WTC11 (cell line): ENCODE measurements at regions not wholly inside any gene's neighbourhood (a gene's known extent, or its start where the extent isn't known, plus 50 kb on each side); places are given as distances from the start of the nearest gene placed in this dataset.

Experiments used
- ATAC-seq: fragments of 200-7000 bp; cut with Tn5 transposase; 2 replicates; pipeline ENCODE4 v1.10.0; 2021; ENCODE audit warnings: mild to moderate bottlenecking, moderate library complexity
- CTCF ChIA-PET: fragments of 300-600 bp; sonication (Branson Sonifier 250); formaldehyde crosslinking; loops from one replicate; lab custom pipeline; 2021; ENCODE audit warnings: antibody characterized with exemption; lab: Charles Lee
- POLR2A ChIA-PET: fragments of 350-600 bp; sonication (Branson Sonifier 250); formaldehyde crosslinking; loops from one replicate; lab custom pipeline; 2021; ENCODE audit warnings: antibody characterized with exemption; lab: Charles Lee
- DNase-seq: peaks from one replicate; pipeline ENCODE4 v3.0.0; 2021; ENCODE audit warnings: low spot score
- H3K27ac Mint-ChIP-seq: 2 replicates; pipeline ENCODE4 v1.8.0; 2021; ENCODE audit warnings: mixed read lengths
- H3K27me3 Mint-ChIP-seq: 2 replicates; pipeline ENCODE4 v1.8.0; 2021; ENCODE audit warnings: low read depth, mild to moderate bottlenecking, moderate library complexity, mixed read lengths
- H3K36me3 Mint-ChIP-seq: 2 replicates; pipeline ENCODE4 v1.8.0; 2021; ENCODE audit warnings: mixed read lengths
- H3K4me1 Mint-ChIP-seq: 2 replicates; pipeline ENCODE4 v1.8.0; 2022; ENCODE audit warnings: mixed read lengths
- H3K4me3 Mint-ChIP-seq: 2 replicates; pipeline ENCODE4 v1.8.0; 2021; ENCODE audit warnings: mild to moderate bottlenecking, moderate library complexity, mixed read lengths
- H3K9me3 Mint-ChIP-seq: 2 replicates; pipeline ENCODE4 v1.8.0; 2021; ENCODE audit warnings: mixed read lengths
- ATF3 ChIP-seq: sonication (generic); formaldehyde crosslinking; conservative IDR thresholded peaks from 2 replicates; pipeline ENCODE4 v1.8.1; 2022; ENCODE audit warnings: mild to moderate bottlenecking, missing genetic modification reagents
- CREM ChIP-seq: sonication (generic); formaldehyde crosslinking; IDR thresholded peaks from 2 replicates; pipeline ENCODE4 v1.8.1; 2022; ENCODE audit warnings: mild to moderate bottlenecking, missing genetic modification reagents, moderate library complexity
- CTCF ChIP-seq: fragments of 200-600 bp; IDR thresholded peaks from 2 replicates; pipeline ENCODE4 v1.8.0; 2022; ENCODE audit warnings: antibody characterized with exemption
- ELF4 ChIP-seq: sonication (generic); formaldehyde crosslinking; IDR thresholded peaks from 2 replicates; pipeline ENCODE4 v1.8.1; 2022; ENCODE audit warnings: low read depth, mild to moderate bottlenecking, moderate library complexity, missing genetic modification reagents
- GABPB1 ChIP-seq: sonication (generic); formaldehyde crosslinking; IDR thresholded peaks from 2 replicates; pipeline ENCODE4 v1.8.1; 2023; ENCODE audit warnings: mild to moderate bottlenecking, missing genetic modification reagents
- MAX ChIP-seq: sonication (generic); formaldehyde crosslinking; IDR thresholded peaks from 2 replicates; pipeline ENCODE4 v1.8.0; 2022; ENCODE audit warnings: mild to moderate bottlenecking, missing genetic modification reagents
- MYBL2 ChIP-seq: sonication (generic); formaldehyde crosslinking; IDR thresholded peaks from 2 replicates; pipeline ENCODE4 v1.8.1; 2023; ENCODE audit warnings: mild to moderate bottlenecking, moderate library complexity, missing genetic modification reagents
- NFE2L1 ChIP-seq: sonication (generic); formaldehyde crosslinking; IDR thresholded peaks from 2 replicates; pipeline ENCODE4 v1.8.1; 2023; ENCODE audit warnings: missing genetic modification reagents
- NR2C2 ChIP-seq: sonication (generic); formaldehyde crosslinking; IDR thresholded peaks from 2 replicates; pipeline ENCODE4 v1.8.0; 2022; ENCODE audit warnings: mild to moderate bottlenecking, missing genetic modification reagents
- PREB ChIP-seq: sonication (generic); formaldehyde crosslinking; IDR thresholded peaks from 2 replicates; pipeline ENCODE4 v1.8.1; 2022; ENCODE audit warnings: mild to moderate bottlenecking, missing genetic modification reagents, moderate library complexity, borderline replicate concordance
- RORB ChIP-seq: fragments of 250-450 bp; sonication (Bioruptor Pico); IDR thresholded peaks from 2 replicates; pipeline ENCODE4 v1.9.0; 2021; ENCODE audit warnings: mild to moderate bottlenecking
- USF1 ChIP-seq: sonication (generic); formaldehyde crosslinking; IDR thresholded peaks from 2 replicates; pipeline ENCODE4 v1.8.0; 2022; ENCODE audit warnings: mild to moderate bottlenecking, missing genetic modification reagents
- ZMAT4 ChIP-seq: fragments of 250-450 bp; sonication (Bioruptor Pico); IDR thresholded peaks from 2 replicates; pipeline ENCODE4 v1.9.0; 2021; ENCODE audit warnings: mild to moderate bottlenecking
- ZNF281 ChIP-seq: sonication (generic); formaldehyde crosslinking; IDR thresholded peaks from 2 replicates; pipeline ENCODE4 v1.8.0; 2023; ENCODE audit warnings: mild to moderate bottlenecking, missing genetic modification reagents
- TF ChIP-seq, protein P1 (sequence below): fragments of 250-450 bp; sonication (Bioruptor Pico); IDR thresholded peaks from 2 replicates; pipeline ENCODE4 v1.9.0; 2021; ENCODE audit warnings: mild to moderate bottlenecking
- TF ChIP-seq, protein P2 (sequence below): sonication (generic); formaldehyde crosslinking; IDR thresholded peaks from 2 replicates; pipeline ENCODE4 v1.8.0; 2022; ENCODE audit warnings: mild to moderate bottlenecking, missing genetic modification reagents

DNA sequence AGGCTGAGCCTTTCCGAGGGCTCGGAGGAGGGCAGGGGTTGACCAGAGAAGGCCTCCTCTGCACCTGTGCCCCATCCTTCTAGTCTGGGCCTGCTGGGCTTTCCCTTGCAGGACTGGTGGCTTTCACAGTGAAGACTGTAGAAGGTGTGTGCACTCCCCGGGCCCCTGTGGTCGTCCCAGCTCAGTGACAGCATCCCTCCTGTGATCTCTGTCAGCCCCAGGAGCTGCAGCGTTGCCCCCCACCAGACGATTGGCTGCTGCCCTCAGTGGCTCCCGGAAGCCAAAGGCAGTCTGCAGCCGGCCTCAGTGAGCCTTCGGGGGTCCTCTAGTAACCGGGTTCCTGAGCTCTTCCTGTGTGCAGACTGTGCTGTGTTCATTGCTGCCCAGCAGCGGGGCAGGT lies 69.4 kb upstream of the EN2 start (continued):
- TF ChIP-seq USF1, result no peak
- TF ChIP-seq GABPB1, result no peak
- no peak for TF ChIP-seq NR2C2 (CRISPR knock-in tag)
- TF ChIP-seq ZMAT4 (CRISPR knock-in tag), result no peak
- no peak for TF ChIP-seq MAX (CRISPR knock-in tag)
- no peak for TF ChIP-seq CREM
- TF ChIP-seq CTCF, result no peak
- TF ChIP-seq, protein P1, sequence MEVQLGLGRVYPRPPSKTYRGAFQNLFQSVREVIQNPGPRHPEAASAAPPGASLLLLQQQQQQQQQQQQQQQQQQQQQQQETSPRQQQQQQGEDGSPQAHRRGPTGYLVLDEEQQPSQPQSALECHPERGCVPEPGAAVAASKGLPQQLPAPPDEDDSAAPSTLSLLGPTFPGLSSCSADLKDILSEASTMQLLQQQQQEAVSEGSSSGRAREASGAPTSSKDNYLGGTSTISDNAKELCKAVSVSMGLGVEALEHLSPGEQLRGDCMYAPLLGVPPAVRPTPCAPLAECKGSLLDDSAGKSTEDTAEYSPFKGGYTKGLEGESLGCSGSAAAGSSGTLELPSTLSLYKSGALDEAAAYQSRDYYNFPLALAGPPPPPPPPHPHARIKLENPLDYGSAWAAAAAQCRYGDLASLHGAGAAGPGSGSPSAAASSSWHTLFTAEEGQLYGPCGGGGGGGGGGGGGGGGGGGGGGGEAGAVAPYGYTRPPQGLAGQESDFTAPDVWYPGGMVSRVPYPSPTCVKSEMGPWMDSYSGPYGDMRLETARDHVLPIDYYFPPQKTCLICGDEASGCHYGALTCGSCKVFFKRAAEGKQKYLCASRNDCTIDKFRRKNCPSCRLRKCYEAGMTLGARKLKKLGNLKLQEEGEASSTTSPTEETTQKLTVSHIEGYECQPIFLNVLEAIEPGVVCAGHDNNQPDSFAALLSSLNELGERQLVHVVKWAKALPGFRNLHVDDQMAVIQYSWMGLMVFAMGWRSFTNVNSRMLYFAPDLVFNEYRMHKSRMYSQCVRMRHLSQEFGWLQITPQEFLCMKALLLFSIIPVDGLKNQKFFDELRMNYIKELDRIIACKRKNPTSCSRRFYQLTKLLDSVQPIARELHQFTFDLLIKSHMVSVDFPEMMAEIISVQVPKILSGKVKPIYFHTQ (CRISPR knock-in tag), result no peak
- no peak for TF ChIP-seq NFE2L1

GRCh38 chr7:155391414-155391813 lies 66.5 kb upstream of the EN2 start:
- no peaks in the 10 kb centered on the region for H3K36me3 Mint-ChIP-seq
- ChIA-PET POLR2A (no interaction called here), CTCF (interaction anchor here (1.1 kb wide), 2 partner anchors 12 to 207 kb away, joined by 3 read pairs; no protein-coding TSS in a partner anchor)
- ATAC-seq (no peak), DNase-seq (no peak)
- H3K27ac Mint-ChIP-seq, result no peak overlapping the region
- no peak overlapping the region for H3K4me3 Mint-ChIP-seq
- H3K4me1 Mint-ChIP-seq, result no peaks in the 10 kb centered on the region
- H3K27me3 Mint-ChIP-seq, result peaks cover 28% of the 10 kb centered on the region
- TF ChIP-seq, protein P2, sequence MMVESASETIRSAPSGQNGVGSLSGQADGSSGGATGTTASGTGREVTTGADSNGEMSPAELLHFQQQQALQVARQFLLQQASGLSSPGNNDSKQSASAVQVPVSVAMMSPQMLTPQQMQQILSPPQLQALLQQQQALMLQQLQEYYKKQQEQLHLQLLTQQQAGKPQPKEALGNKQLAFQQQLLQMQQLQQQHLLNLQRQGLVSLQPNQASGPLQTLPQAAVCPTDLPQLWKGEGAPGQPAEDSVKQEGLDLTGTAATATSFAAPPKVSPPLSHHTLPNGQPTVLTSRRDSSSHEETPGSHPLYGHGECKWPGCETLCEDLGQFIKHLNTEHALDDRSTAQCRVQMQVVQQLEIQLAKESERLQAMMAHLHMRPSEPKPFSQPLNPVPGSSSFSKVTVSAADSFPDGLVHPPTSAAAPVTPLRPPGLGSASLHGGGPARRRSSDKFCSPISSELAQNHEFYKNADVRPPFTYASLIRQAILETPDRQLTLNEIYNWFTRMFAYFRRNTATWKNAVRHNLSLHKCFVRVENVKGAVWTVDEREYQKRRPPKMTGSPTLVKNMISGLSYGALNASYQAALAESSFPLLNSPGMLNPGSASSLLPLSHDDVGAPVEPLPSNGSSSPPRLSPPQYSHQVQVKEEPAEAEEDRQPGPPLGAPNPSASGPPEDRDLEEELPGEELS (CRISPR knock-in tag), result no peak
- TF ChIP-seq ATF3 (CRISPR knock-in tag) (no peak), MYBL2 (CRISPR knock-in tag) (no peak)
- no peaks in the 10 kb centered on the region for H3K9me3 Mint-ChIP-seq

GRCh38 chr7:155392726-155393570 lies 65.0 kb upstream of the EN2 start:
- Mint-ChIP-seq H3K36me3 (peaks cover 3% of the 10 kb centered on the region; the same call in 1 of the 2 replicates), H3K27me3 (peaks cover 19% of the 10 kb centered on the region), H3K27ac (no peak overlapping the region), H3K9me3 (0 out of 2 replicates have a peak, but pooled peaks cover 3% of the 10 kb centered on the region), H3K4me3 (no peak overlapping the region), H3K4me1 (no peaks in the 10 kb centered on the region)
- TF ChIP-seq RORB (CRISPR knock-in tag) (no peak), ZNF281 (CRISPR knock-in tag) (no peak), PREB (CRISPR knock-in tag) (no peak), ELF4 (CRISPR knock-in tag) (no peak)
- no peak for DNase-seq
- ChIA-PET POLR2A (no interaction called here), CTCF (no interaction called here)
- no peak for ATAC-seq
